Suprapubic skin (tissue), 4 donors: ENCODE measurements at regions not wholly inside any gene's neighbourhood (a gene's known extent, or its start where the extent isn't known, plus 50 kb on each side); places are given as distances from the start of the nearest gene placed in this dataset.

ENCODE experiments used
- DNase-seq, 2 donors: peaks; one replicate each; pipeline ENCODE4 v3.0.0-alpha.2; 2019; ENCODE audit warnings: low spot score in 2 of 2
- H3K27ac ChIP-seq: fragments of 200-600 bp; sonication (generic); one replicate; pipeline ENCODE4 v1.5.1; 2019
- H3K27me3 ChIP-seq: fragments of 200-600 bp; sonication (generic); one replicate; pipeline ENCODE4 v1.5.1; 2019
- H3K36me3 ChIP-seq: fragments of 200-600 bp; sonication (generic); one replicate; pipeline ENCODE4 v1.5.1; 2019
- H3K4me1 ChIP-seq: fragments of 200-600 bp; sonication (generic); one replicate; pipeline ENCODE4 v1.5.1; 2019
- H3K4me3 ChIP-seq: fragments of 200-600 bp; sonication (generic); one replicate; pipeline ENCODE4 v1.5.1; 2019; ENCODE audit warnings: mild to moderate bottlenecking
- H3K9me3 ChIP-seq: fragments of 200-600 bp; sonication (generic); one replicate; pipeline ENCODE4 v1.5.1; 2019
- EP300 ChIP-seq: sonication (generic); formaldehyde crosslinking; IDR thresholded peaks from one replicate; pipeline ENCODE4 v1.6.1; 2017; ENCODE audit warnings: antibody characterized with exemption
- POLR2A ChIP-seq, 2 donors: fragments of 450-650 bp; IDR thresholded peaks; one replicate each; pipeline ENCODE4 v1.6.1; 2017; ENCODE audit warnings: antibody characterized with exemption in 2 of 2, mild to moderate bottlenecking in 2 of 2, moderate library complexity in 2 of 2
- POLR2AphosphoS5 ChIP-seq, 3 donors: sonication (generic); formaldehyde crosslinking; IDR thresholded peaks; one replicate each; pipeline ENCODE4 v1.6.1; 2017; ENCODE audit warnings: antibody characterized with exemption in 3 of 3
- WGBS: methylation state at CpG from one replicate; pipeline ENCODE4 v1.1.5; 2018; 5-methylcytosine and 5-hydroxymethylcytosine counted together
- TF ChIP-seq, protein P1 (sequence below), 2 donors: fragments of 200-600 bp in 1 of 2; fragments of 450-650 bp in 1 of 2; sonication (generic) in 1 of 2; IDR thresholded peaks; one replicate each; pipeline ENCODE4 v1.5.1; 2016 to 2019; ENCODE audit warnings: antibody characterized with exemption in 2 of 2, mild to moderate bottlenecking in 1 of 2, moderate library complexity in 1 of 2

DNA sequence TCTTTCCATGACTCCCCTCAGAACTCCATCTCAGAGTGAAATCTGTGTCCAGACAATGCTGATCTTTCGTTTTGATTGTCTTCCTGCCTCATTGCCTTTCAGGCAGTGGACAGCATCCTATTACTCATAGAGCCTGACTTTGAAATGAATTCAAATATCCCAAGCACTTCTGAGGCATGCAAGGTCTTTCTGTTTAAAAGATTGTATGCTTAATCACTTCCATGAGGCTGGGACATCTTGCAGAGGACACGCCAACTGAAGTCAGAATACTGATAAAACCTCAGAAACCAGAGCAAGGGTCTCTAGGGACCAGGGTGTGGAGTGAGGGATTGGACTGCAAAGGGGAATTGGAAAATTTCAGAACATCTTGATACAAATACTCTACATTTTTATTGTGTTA lies 836.5 kb upstream of the ID2 start:
- 57% methylated on average over 2 of the region's 2 CpGs for WGBS
- Histone ChIP-seq H3K27me3 (no peaks in the 10 kb centered on the region), H3K4me3 (no peak overlapping the region), H3K4me1 (no peaks in the 10 kb centered on the region), H3K27ac (no peak overlapping the region), H3K36me3 (no peaks in the 10 kb centered on the region), H3K9me3 (no peaks in the 10 kb centered on the region)
- TF ChIP-seq POLR2AphosphoS5 (IDR thresholded peaks at IDR 0.05) (no peak), EP300 (no peak), POLR2A (IDR thresholded peaks at IDR 0.05) (no peak)
- TF ChIP-seq, protein P1, sequence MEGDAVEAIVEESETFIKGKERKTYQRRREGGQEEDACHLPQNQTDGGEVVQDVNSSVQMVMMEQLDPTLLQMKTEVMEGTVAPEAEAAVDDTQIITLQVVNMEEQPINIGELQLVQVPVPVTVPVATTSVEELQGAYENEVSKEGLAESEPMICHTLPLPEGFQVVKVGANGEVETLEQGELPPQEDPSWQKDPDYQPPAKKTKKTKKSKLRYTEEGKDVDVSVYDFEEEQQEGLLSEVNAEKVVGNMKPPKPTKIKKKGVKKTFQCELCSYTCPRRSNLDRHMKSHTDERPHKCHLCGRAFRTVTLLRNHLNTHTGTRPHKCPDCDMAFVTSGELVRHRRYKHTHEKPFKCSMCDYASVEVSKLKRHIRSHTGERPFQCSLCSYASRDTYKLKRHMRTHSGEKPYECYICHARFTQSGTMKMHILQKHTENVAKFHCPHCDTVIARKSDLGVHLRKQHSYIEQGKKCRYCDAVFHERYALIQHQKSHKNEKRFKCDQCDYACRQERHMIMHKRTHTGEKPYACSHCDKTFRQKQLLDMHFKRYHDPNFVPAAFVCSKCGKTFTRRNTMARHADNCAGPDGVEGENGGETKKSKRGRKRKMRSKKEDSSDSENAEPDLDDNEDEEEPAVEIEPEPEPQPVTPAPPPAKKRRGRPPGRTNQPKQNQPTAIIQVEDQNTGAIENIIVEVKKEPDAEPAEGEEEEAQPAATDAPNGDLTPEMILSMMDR (IDR thresholded peaks at IDR 0.05): no peak
- no peak for DNase-seq

DNA sequence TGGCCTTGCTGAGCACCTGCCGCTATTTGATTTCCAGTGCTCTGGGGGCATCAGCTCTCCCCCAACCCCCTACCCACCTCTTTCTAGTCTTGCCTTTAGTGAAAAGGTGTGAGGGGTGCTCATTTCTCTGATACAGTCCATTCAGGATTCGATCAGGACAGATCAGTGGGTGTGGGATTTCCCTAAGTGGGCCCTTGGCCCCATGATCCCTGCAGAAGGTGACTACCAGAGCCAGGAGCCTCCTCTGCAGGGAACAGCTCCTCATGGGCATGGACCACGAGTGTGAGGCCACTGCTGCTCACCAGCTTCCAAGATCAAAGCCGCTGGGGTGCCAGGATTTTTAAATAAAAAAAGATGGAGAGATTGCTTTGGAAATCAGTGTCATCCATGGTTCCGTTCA lies 835.2 kb upstream of the ID2 start:
- Histone ChIP-seq H3K4me1 (no peaks in the 10 kb centered on the region), H3K27me3 (no peaks in the 10 kb centered on the region), H3K4me3 (no peak overlapping the region), H3K9me3 (no peaks in the 10 kb centered on the region), H3K36me3 (no peaks in the 10 kb centered on the region), H3K27ac (no peak overlapping the region)
- TF ChIP-seq POLR2A (IDR thresholded peaks at IDR 0.05): no peak
- TF ChIP-seq, protein P1 (IDR thresholded peaks at IDR 0.05): no peak
- no peak for TF ChIP-seq EP300
- no peak for TF ChIP-seq POLR2AphosphoS5 (IDR thresholded peaks at IDR 0.05)
- 94% methylated on average over 4 of the region's 5 CpGs for WGBS
- DNase-seq: no peak

DNA sequence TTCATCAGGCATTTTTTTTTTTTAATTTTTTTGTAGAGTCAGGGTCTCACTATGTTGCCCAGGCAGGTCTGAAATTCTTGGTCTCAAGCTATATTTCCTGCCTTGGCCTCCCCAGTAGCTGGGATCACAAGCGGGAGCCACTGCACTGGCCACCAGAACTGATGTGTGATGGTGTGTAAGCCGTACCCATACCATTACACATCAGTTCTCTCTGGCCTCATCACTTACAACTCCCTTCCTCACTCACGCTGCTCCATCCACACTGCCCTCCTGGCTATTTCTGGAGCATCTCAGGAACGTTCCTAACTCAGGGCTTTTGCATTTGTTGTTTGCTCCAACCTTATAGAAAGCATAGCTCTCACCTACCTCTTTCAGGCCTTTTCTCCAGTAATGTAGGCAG lies 834.5 kb upstream of the ID2 start:
- no peaks in the 10 kb centered on the region for H3K4me1 ChIP-seq
- H3K27ac ChIP-seq: no peak overlapping the region
- no peaks in the 10 kb centered on the region for H3K36me3 ChIP-seq
- H3K9me3 ChIP-seq: no peaks in the 10 kb centered on the region
- no peak for DNase-seq
- no peaks in the 10 kb centered on the region for H3K27me3 ChIP-seq
- H3K4me3 ChIP-seq: no peak overlapping the region
- WGBS: 90% methylated on average over 4 of the region's 4 CpGs
- TF ChIP-seq, protein P1 (IDR thresholded peaks at IDR 0.05): no peak
- no peak for TF ChIP-seq POLR2A (IDR thresholded peaks at IDR 0.05)
- TF ChIP-seq EP300: no peak
- TF ChIP-seq POLR2AphosphoS5 (IDR thresholded peaks at IDR 0.05): no peak

DNA sequence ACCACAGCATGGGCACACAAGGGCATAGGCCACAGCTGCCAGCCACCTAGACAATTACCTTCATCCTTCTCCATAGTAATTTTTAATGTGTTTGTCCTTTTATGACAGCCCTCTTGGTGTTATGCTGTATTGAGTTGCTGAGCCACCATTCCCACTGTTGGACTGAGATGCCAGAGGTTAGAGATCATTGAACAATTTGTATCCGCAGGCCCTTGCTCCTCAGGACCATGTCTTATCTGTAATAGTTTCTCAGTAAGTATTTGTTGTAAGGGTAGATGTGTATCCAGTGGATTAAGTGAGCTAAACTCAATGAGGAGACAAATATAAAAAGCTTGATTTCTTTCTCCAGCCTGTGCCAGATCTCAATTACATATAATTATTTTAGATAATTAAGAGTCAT lies 832.8 kb upstream of the ID2 start:
- no peak overlapping the region for H3K27ac ChIP-seq
- 100% methylated on average over 1 of the region's 1 CpG for WGBS
- no peak overlapping the region for H3K4me3 ChIP-seq
- H3K27me3 ChIP-seq: no peaks in the 10 kb centered on the region
- TF ChIP-seq, protein P1 (IDR thresholded peaks at IDR 0.05): no peak
- TF ChIP-seq POLR2A (IDR thresholded peaks at IDR 0.05): no peak
- TF ChIP-seq POLR2AphosphoS5 (IDR thresholded peaks at IDR 0.05): no peak
- no peak for TF ChIP-seq EP300
- DNase-seq: no peak
- no peaks in the 10 kb centered on the region for H3K36me3 ChIP-seq
- no peaks in the 10 kb centered on the region for H3K9me3 ChIP-seq
- no peaks in the 10 kb centered on the region for H3K4me1 ChIP-seq

DNA sequence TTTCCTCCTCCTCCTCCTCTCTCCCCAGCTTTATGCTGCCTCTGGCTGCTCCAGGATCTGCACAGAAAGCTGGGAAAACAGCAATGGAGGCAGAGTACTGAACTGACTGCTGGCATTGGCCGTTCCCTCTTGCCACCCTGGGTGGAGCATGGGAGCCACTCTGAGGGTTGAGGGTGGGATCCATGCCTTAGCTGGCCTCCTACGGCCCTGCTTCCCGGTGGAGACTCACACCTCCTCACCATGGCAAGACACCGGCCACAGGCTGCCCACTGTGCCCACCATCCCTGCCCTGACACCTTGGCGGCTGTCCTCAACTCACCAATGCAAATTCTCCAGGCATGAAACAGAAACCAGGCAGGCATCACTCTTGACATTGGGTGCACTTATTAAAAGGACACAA lies 832.3 kb upstream of the ID2 start:
- WGBS: 74% methylated on average over 5 of the region's 5 CpGs
- TF ChIP-seq POLR2AphosphoS5 (IDR thresholded peaks at IDR 0.05): no peak
- no peak for TF ChIP-seq POLR2A (IDR thresholded peaks at IDR 0.05)
- TF ChIP-seq, protein P1 (IDR thresholded peaks at IDR 0.05): no peak
- no peak for TF ChIP-seq EP300
- H3K9me3 ChIP-seq: no peaks in the 10 kb centered on the region
- H3K27ac ChIP-seq: no peak overlapping the region
- no peaks in the 10 kb centered on the region for H3K27me3 ChIP-seq
- no peaks in the 10 kb centered on the region for H3K4me1 ChIP-seq
- no peak for DNase-seq
- no peaks in the 10 kb centered on the region for H3K36me3 ChIP-seq
- H3K4me3 ChIP-seq: no peak overlapping the region
